Epithelial cell of prostate (primary cell): ENCODE measurements at regions not wholly inside any gene's neighbourhood (a gene's known extent, or its start where the extent isn't known, plus 50 kb on each side); places are given as distances from the start of the nearest gene placed in this dataset.

Experiments
- DNase-seq: peaks from one replicate; pipeline ENCODE4 v3.0.0-alpha.2; 2011; ENCODE audit warnings: low read depth, low spot score
- H3K27ac ChIP-seq: fragments of 450-650 bp; 2 replicates; pipeline ENCODE4 v1.5.1; 2017; ENCODE audit warnings: mild to moderate bottlenecking

DNA sequence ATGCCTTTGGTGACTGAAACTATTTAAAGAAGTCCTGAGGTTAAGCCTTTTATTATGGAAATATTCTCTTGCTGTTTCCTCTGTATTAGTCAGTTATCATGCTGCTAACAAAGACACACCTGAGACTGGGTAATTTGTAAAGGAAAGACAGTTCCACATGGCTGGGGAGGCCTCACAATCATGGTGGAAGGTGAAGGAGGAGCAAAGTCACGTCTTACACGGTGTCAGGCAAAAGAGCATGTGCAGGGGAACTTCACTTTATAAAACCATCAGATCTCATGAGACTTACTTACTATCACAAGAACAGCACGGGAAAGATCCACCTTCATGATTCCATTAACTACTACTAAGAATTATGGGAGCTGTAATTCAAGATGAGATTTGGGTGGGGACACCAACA, 121.2 kb upstream of the GPR26 start:
- H3K27ac ChIP-seq: no peak overlapping the region
- no peak for DNase-seq

GRCh38 chr10:123548770-123549169, 117.4 kb upstream of the GPR26 start:
- no peak overlapping the region for H3K27ac ChIP-seq
- no peak for DNase-seq

DNA sequence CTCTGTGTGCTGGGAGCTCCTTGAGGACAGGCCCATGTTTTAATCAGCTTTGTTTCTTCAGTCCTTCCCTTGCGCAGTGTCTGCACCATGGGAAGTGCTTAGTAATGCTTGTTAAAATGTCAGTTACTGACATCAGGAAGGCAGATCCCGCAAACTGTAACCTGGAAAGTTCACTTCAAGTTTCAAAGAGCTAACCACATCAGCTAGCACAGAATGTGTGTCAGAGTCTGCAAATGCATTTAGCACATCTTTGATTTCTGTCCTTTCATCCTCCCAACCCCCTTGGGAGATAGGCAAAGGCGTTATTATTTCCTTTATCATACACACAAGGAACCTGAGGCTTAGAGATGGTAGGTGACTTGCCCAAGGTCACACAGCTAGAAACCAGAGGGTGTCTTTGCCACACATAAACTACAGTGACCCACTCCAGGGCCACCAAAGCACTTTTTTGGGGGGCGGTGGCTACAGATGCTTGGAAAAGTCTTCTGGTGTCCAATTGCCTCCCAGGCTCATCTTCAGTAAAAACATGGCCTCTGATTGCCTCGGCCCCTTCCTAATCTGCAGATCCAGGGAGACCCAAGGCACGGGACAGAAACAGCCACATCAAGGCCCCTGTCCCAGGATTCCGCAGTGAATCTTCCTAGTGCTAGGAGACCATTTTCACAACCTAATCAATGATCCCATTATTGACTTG, 116.2 kb upstream of the GPR26 start:
- no peak for DNase-seq
- no peak overlapping the region for H3K27ac ChIP-seq

- no peak for DNase-seq
Measured at GRCh38 chr10:123550675-123551096, 115.5 kb upstream of the GPR26 start.

DNA sequence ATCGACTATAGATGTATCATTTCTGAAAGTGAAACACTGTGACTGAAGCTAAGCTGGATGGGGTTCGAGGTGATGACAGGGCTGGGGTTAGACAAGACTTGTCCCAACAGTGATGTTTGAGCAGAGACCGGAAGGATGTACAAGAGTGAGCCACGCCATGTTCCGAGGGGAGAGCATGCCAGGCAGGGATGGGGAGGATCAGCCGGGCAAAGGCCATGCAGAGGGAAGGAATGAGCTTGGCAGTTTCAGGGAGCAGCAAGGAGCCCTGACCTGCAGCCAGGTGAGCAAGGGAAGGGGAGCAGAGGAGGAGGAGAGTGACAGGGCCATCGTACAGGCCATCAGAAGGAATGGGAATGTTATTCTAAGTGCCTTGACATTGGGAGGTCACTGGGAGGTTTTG, 114.9 kb upstream of the GPR26 start:
- no peak overlapping the region for H3K27ac ChIP-seq
- DNase-seq: no peak

More at GRCh38 chr10:123550675-123551096, 115.5 kb upstream of the GPR26 start:
- no peak overlapping the region for H3K27ac ChIP-seq

DNA sequence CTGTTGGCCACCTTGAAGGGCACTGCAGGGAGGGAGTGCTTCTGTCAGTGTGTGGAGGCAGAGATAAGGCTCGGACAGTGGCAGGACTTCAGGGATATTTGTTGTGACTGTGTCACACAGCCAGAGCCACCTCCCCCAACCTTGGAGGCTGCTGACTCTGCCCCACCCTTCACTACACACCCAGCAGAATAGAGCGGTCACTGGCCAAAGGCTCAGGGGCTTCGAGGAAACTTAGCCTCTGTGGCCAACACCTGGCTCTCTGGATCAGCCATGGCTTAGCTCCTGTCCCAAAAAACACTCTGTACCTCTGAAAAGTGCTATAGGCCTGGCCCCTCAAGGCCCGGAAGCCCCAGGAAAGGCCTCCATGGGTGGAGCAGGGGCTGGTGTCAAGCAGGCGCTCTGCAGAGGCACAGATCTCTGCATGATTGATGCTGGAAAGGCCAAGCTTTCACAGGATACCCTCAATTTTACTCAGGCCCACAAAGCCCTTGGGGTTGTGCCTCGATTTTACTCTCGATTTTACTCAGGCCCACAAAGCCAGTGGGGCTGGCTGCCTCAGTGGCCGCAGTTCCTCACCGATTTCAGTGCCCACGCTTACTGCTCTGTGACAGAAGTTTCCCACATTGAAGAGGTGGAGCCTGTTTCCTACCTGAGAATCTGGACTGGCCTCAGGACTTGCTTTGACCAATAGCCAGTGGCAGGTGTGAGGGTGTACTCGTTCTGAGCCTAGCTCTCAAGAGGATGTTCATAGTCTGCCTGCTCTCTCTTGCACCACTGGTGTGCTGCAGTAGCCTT, 113.2 kb upstream of the GPR26 start:
- H3K27ac ChIP-seq: no peak overlapping the region
- DNase-seq: no peak

DNA sequence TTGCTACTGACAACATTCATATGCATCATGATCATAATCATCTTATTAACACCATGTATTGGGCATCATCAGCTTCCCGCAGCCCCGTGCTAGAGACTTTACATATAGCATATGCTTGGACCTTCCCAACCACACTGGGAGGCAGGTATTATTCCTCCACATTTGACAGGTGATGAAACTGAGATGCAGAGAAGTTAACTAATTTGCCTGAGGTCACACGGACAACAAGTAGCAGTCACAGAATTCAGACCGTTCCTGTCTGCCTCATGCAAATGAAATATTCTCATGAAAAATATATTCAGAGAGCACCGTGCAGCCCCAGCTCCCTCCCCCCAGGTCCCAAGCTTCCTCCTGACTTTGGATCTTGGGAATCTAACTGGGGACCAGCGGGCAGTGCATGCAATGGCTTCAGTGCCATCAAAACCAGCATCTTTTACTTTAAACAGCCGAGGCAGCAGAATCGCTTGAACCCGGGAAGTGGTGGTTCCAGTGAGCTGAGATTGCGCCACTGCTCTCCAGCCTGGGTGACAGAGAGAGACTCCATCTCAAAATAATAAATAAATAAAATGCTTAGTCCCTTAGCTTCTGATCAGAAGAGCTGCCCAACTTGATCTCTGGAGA, 112.2 kb upstream of the GPR26 start:
- no peak overlapping the region for H3K27ac ChIP-seq
- DNase-seq: no peak

DNA sequence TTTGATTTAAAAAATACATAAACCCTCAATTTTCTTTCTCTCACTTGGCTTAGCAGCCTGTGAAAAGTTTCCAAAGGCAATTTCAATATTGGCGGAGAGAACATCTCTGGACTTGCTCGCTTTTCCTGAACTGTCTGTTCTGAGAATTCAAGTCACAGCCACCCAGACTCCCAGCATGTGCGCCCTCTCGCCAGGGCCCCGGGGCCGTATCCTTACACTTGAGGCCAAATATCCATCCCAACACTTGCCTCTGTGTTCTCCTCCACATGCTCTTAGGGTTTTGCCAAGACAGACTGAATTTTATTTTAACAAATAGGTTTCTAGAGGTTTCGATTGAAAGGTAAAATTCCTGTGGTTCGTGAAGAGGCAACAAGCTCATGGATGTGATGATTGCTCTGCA, 111.5 kb upstream of the GPR26 start:
- no peak for DNase-seq
- no peak overlapping the region for H3K27ac ChIP-seq

DNA sequence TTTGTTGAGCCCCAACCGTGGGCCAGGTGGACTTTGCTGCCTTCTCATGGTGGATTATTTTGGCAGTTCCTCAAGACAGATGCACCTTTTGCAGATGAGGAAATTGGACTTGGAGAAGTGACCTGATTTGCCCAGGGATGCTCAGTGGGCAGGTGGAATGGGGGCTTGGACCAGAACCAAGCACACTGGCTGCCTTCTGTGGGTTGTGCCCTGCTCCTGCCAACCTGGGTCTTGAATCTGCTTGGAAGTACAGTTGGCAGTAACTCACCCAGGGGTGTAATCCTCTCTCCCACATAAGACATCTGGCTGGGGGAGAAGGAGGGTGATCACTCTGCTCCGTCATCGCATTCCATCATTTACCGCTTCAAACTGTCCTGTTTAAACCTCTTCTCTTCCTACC, 110.5 kb upstream of the GPR26 start:
- no peak for DNase-seq
- H3K27ac ChIP-seq: no peak overlapping the region

GRCh38 chr10:123556049-123556448, 110.1 kb upstream of the GPR26 start:
- no peak for DNase-seq

DNA sequence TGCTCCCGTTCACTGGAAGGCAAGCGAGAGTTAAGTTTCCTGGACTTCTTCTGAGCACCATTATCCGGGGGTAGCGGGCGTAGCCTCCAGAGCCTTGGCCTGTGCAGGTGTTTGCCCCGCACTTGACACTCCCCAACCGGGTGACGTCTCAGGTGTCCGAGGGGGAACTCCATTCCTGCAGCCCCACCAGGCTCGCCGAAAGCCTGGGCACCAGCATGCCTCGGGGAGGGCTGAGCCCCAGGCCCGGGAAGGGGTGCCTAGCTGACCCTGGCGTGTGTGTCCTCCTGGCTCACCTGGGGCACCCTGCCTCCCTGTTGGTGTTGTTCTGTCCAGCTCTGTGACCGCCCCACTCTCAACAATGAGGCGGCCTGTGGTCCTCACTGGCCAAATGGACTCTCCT, 109.4 kb upstream of the GPR26 start:
- no peak overlapping the region for H3K27ac ChIP-seq
- no peak for DNase-seq

More at GRCh38 chr10:123556049-123556448, 110.1 kb upstream of the GPR26 start:
- H3K27ac ChIP-seq: no peak overlapping the region

DNA sequence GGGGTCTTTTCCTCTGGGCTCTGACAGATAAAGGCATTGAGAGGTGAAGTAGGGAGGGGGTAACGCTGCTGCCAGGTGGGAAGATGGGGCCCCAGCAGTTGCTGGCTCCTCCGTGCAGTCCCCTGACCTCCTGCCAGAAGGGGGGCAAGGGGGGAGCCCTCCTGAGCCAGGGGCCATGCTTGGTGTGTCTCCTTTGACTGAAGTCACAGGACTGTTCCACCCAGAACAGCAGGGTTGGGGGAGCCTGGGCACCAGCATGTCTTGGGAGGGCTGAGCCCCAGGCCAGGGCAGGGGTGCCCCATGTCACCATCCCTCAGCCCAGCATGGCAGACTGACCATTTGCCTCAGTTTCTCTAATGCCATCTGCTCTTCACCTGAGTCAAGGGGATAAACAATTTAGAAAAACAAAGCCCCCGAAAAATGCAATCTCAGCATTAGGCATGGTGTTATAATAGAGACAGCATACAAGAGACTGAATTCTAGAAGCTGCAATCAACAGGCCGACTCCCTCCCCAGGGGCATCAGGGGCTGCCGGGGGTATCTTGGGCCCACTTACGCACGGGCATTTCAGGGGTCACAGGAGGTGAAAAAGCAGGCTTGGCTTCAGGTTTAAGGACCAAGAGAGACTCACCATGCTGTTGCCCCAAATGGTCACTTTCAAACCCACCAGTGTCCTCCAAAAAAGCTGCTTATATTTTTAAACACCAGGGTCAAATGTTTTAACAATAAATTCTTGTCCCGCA, 108.6 kb upstream of the GPR26 start:
- no peak for DNase-seq
- H3K27ac ChIP-seq: no peak overlapping the region

GRCh38 chr10:123558651-123559050, 107.5 kb upstream of the GPR26 start:
- no peak overlapping the region for H3K27ac ChIP-seq
- DNase-seq: no peak

- DNase-seq: no peak
- no peak overlapping the region for H3K27ac ChIP-seq
Measured at GRCh38 chr10:123559066-123559822, 106.9 kb upstream of the GPR26 start.

- H3K27ac ChIP-seq: no peak overlapping the region
- no peak for DNase-seq
Measured at GRCh38 chr10:123559823-123560092, 106.4 kb upstream of the GPR26 start.

DNA sequence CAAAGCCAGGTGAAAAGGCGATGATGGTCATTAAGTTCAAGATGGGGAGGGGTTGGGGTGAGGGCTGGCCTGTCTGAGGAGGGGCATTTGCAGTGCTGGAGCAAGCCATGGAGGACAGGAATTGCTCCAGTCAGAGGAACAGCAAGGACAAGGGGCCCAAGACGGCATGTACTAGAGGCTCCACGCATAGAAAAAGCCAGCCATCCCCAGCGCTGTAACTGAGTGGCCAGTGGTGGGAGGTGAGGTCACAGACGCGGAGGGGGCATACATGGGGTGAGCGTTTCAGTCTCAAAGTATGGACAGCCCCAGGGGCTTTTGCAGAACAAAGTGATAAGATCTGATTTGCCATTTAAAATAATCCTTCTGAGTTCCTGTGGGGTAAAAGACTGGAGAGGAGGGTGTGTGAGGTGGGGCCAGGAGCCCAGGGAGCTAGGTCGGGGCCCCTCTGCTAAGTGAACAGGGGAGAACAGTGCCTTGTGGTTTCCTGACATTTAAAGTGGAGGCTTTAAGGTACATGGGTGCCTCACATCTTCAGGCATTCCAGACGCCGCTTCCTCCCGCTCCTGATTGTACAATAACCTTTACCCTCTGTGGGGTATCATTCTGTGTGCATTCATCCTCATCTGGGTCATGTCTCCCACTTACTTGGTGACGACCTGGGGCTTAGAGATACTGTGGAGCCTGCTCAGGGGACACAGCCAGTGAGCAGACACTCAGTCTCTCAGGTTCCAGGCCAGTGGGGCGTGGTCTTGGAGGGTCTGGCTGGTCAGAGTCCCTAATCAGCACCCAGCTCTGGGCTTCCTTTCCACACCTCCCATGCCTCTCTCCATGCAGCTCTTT, 105.6 kb upstream of the GPR26 start:
- DNase-seq: no peak
- H3K27ac ChIP-seq: no peak overlapping the region

GRCh38 chr10:123561141-123561440, 105.1 kb upstream of the GPR26 start:
- H3K27ac ChIP-seq: no peak overlapping the region
- DNase-seq: no peak

GRCh38 chr10:123562387-123562786, 103.8 kb upstream of the GPR26 start:
- no peak for DNase-seq
- no peak overlapping the region for H3K27ac ChIP-seq

DNA sequence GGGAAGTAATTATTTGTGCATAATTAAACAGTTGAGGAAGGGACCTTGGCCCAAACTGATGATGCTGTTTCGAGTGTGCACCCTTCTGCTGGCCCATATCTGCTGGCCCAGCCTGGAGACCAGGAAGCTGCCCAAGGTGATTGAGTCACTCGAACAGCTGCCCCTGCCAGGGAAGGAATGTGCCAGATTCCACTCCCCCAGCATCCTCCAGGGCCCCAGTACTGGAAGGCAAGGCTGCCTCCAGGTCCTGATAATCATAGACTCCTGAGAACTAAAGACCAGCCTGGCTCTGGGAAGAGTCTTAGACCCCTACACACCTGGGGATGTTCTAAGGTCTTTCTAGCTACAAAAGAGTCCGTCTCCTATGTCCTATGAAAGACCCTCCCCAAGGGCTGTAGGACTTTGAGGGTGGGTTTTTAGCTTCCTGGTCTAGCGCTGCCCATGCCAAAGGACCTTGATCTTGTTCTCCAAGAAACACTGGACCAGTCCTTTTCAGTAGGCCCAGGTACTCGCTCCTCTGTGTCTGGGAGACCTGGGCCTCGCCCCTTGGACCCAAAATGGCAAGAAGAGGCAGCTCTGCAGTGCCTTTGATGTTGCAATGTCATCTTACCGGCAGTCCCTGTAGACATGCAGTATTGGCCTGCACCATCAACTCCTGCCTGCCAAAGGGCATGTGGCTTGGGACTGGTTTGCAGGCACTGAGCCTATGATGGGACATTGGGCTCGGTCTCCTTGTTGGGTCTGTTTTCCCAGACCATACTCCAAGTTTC, 103.2 kb upstream of the GPR26 start:
- no peak overlapping the region for H3K27ac ChIP-seq
- DNase-seq: no peak
